ENCODE measurements at regions not wholly inside any gene's neighbourhood (a gene's known extent, or its start where the extent isn't known, plus 50 kb on each side); places are given as distances from the start of the nearest gene placed in this dataset.

DNA sequence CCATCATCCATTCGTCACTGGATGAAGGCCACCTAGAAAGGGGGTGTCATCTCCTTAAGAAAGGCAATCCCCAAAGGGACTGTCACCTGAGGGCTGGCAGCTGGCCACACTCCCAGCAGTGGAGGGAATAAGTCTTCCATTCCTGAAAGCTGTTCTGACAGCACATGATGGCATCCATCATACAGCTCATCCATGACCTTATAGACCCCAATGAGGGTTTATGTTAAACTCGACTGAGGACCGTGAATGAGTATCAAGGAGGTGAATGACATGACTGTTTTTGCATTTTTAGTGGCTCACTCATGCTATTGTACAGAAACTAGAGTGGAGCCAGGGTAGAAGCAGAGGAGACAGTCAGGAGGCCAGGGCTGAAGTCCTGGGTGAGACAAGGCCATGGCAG is 203.1 kb upstream of the CNR1 start:
- Mint-ChIP-seq H3K27me3 (peaks cover 7 to 41% (median 14%) of the 10 kb centered on the region in 5 donors), H3K36me3 (no peaks in the 10 kb centered on the region), H3K9me3 (peaks cover 0 to 6% (median 0%) of the 10 kb centered on the region in 9 donors), H3K27ac (no peak overlapping the region), H3K4me3 (no peak overlapping the region), H3K4me1 (no peaks in the 10 kb centered on the region)
- no peak for DNase-seq
- POLR2A ChIA-PET: no interaction called here
- no peak for ATAC-seq

GRCh38 chr6:88368071-88368787 is 202.1 kb upstream of the CNR1 start:
- no peak overlapping the region for H3K4me3 Mint-ChIP-seq
- no peak for ATAC-seq
- no peaks in the 10 kb centered on the region for H3K36me3 Mint-ChIP-seq
- POLR2A ChIA-PET: no interaction called here
- no peak for DNase-seq
- H3K27ac Mint-ChIP-seq: no peak overlapping the region
- H3K9me3 Mint-ChIP-seq: peaks cover 0 to 6% (median 0%) of the 10 kb centered on the region in 9 donors
- H3K27me3 Mint-ChIP-seq: peaks cover 7 to 40% (median 14%) of the 10 kb centered on the region in 5 donors
- H3K4me1 Mint-ChIP-seq: no peaks in the 10 kb centered on the region

DNA sequence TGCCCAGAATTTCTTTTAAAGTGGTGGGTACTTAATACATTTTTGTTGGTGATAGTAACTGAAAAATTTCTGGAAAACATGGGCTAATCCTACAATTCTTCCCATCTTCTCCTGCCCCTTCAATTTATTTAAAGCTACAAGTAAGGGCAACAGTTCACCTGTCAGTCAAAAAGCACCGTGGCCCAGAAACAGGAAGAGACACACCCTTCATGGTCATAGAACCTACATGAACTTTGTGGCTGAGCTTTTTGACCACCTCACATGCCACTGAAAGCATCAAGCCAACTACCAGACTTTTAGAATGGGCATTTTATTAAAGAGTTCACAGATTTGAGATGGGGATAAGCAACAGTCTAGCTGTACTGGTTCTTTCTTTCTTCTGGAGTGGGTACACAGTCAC is 201.1 kb upstream of the CNR1 start:
- no peak overlapping the region for H3K4me3 Mint-ChIP-seq
- H3K4me1 Mint-ChIP-seq: no peaks in the 10 kb centered on the region
- H3K27ac Mint-ChIP-seq: no peak overlapping the region
- DNase-seq (no peak), ATAC-seq (no peak)
- no peaks in the 10 kb centered on the region for H3K36me3 Mint-ChIP-seq
- H3K9me3 Mint-ChIP-seq: peaks cover 0 to 6% (median 0%) of the 10 kb centered on the region in 9 donors
- peaks cover 7 to 37% (median 16%) of the 10 kb centered on the region in 5 donors for H3K27me3 Mint-ChIP-seq
- POLR2A ChIA-PET: no interaction called here

GRCh38 chr6:88366672-88367071 is 200.5 kb upstream of the CNR1 start:
- Mint-ChIP-seq H3K4me1 (no peaks in the 10 kb centered on the region), H3K27me3 (peaks cover 7 to 32% (median 14%) of the 10 kb centered on the region in 5 donors), H3K27ac (no peak overlapping the region), H3K36me3 (no peaks in the 10 kb centered on the region), H3K4me3 (no peak overlapping the region), H3K9me3 (peaks cover 0 to 6% (median 0%) of the 10 kb centered on the region in 9 donors)
- DNase-seq (no peak), ATAC-seq (no peak)
- POLR2A ChIA-PET: no interaction called here

DNA sequence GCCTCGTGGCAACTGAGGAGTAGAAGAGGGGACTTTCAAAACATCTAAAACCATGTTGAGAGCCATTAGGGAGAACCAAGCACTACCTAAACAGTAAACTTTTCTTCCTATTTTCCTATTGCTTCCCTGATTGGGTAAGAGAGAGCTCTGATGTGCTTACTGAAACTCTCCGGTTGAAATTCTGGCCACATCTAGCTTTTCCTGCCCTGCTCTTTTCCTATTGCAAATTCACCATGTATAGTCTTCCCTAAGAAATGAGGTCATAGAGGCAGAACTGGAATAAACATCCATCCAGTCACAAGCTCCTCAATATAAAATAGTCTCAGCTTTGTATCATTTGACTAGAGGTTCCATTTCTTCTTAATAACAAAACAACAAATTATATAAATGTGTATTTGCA is 199.5 kb upstream of the CNR1 start:
- H3K4me3 Mint-ChIP-seq: no peak overlapping the region
- POLR2A ChIA-PET: no interaction called here
- no peak overlapping the region for H3K27ac Mint-ChIP-seq
- peaks cover 0 to 6% (median 0%) of the 10 kb centered on the region in 9 donors for H3K9me3 Mint-ChIP-seq
- peaks cover 6 to 32% (median 14%) of the 10 kb centered on the region in 5 donors for H3K27me3 Mint-ChIP-seq
- no peaks in the 10 kb centered on the region for H3K4me1 Mint-ChIP-seq
- no peak for ATAC-seq
- DNase-seq: no peak
- no peaks in the 10 kb centered on the region for H3K36me3 Mint-ChIP-seq

DNA sequence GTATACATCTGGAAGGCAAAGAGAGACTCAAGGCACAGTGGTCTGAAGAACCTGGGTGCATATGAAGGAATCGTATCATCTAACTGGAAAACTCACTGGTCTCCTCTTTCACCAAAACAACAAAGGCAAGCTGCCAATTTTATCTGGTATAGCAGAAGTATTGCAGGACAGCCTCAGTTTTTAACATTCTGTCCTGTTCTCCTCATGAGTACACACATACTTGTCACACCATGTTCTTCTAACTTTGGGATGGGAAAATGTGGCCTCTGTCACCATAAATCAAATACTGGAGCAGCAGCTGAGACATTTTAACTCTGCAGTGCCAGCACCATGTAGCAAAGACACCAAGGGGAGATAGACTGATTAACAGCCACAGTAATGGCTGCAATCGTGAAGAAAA is 199.1 kb upstream of the CNR1 start:
- Mint-ChIP-seq H3K4me1 (no peaks in the 10 kb centered on the region), H3K36me3 (no peaks in the 10 kb centered on the region), H3K27me3 (peaks cover 6 to 30% (median 14%) of the 10 kb centered on the region in 5 donors), H3K9me3 (peaks cover 0 to 6% (median 0%) of the 10 kb centered on the region in 9 donors), H3K27ac (no peak overlapping the region), H3K4me3 (no peak overlapping the region)
- POLR2A ChIA-PET: no interaction called here
- no peak for ATAC-seq
- DNase-seq: no peak

DNA sequence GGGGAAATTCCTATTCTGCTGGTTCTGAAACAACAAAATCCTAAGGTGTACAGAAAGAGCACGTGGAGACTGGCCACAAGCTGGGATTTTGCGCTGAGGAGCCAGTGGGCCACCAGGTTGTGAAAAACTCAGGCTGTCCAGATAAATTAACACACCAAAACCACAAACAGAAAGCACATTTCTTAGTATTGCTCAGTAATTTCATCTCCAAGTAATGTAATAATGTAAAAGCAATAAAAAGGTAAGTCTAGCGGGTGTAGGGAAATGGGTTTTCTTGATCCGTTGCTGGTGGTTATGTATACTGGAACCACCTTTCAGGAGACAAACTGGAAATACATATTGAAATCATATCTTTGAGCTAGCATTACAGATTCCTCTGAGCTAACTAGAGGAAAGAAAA is 195.6 kb upstream of the CNR1 start:
- ATAC-seq (no peak), DNase-seq (no peak)
- Mint-ChIP-seq H3K4me3 (no peak overlapping the region), H3K27ac (no peak overlapping the region), H3K4me1 (no peaks in the 10 kb centered on the region), H3K36me3 (no peaks in the 10 kb centered on the region), H3K9me3 (peaks cover 0 to 3% (median 0%) of the 10 kb centered on the region in 9 donors), H3K27me3 (peaks cover 0 to 11% (median 4%) of the 10 kb centered on the region in 5 donors)
- POLR2A ChIA-PET: no interaction called here

GRCh38 chr6:88361298-88361697 is 195.2 kb upstream of the CNR1 start:
- no peak overlapping the region for H3K27ac Mint-ChIP-seq
- ATAC-seq (no peak), DNase-seq (no peak)
- H3K36me3 Mint-ChIP-seq: no peaks in the 10 kb centered on the region
- H3K27me3 Mint-ChIP-seq: peaks cover 0 to 11% (median 4%) of the 10 kb centered on the region in 5 donors
- H3K9me3 Mint-ChIP-seq: peaks cover 0 to 3% (median 0%) of the 10 kb centered on the region in 9 donors
- no peaks in the 10 kb centered on the region for H3K4me1 Mint-ChIP-seq
- no peak overlapping the region for H3K4me3 Mint-ChIP-seq
- POLR2A ChIA-PET: no interaction called here

DNA sequence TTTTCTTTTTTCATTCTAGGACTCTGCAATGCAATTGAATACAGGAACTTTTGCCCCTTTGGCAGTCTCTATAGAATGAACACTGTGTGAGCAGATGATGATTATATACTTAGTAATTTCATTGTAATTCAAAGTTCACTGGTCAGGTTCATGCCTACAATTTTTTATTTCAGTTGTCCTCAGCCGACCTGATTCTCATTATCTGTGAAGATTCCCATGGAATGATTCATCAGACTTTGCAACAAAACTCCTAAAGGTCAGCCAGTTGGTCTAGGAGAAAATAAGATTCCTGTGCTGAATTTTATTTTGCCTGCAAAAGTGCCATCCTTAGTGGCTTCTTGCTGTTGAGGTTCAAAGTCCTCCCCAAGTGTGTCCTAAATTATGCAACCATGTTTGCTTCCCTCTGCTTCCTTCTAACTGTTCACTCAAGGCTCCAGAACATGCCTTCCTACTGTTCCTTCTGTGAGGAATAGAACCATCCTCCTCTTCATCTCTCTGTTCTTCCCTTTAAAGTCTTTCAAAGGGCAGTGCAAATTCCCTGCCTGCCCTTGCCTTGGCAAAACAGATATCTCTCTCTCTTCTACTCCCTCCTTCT is 194.2 kb upstream of the CNR1 start:
- Mint-ChIP-seq H3K9me3 (peaks cover 0 to 3% (median 0%) of the 10 kb centered on the region in 9 donors), H3K27ac (no peak overlapping the region), H3K4me1 (no peaks in the 10 kb centered on the region), H3K27me3 (peaks cover 0 to 2% (median 0%) of the 10 kb centered on the region in 5 donors), H3K4me3 (no peak overlapping the region), H3K36me3 (no peaks in the 10 kb centered on the region)
- POLR2A ChIA-PET: no interaction called here
- ATAC-seq (no peak), DNase-seq (no peak)

GRCh38 chr6:88359530-88360202 is 193.5 kb upstream of the CNR1 start:
- POLR2A ChIA-PET: no interaction called here
- H3K27ac Mint-ChIP-seq: no peak overlapping the region
- no peaks in the 10 kb centered on the region for H3K36me3 Mint-ChIP-seq
- DNase-seq: no peak
- peaks cover 0 to 9% (median 0%) of the 10 kb centered on the region in 9 donors for H3K9me3 Mint-ChIP-seq
- no peak overlapping the region for H3K4me3 Mint-ChIP-seq
- no peak for ATAC-seq
- peaks cover 0 to 2% (median 0%) of the 10 kb centered on the region in 5 donors for H3K27me3 Mint-ChIP-seq
- no peaks in the 10 kb centered on the region for H3K4me1 Mint-ChIP-seq

DNA sequence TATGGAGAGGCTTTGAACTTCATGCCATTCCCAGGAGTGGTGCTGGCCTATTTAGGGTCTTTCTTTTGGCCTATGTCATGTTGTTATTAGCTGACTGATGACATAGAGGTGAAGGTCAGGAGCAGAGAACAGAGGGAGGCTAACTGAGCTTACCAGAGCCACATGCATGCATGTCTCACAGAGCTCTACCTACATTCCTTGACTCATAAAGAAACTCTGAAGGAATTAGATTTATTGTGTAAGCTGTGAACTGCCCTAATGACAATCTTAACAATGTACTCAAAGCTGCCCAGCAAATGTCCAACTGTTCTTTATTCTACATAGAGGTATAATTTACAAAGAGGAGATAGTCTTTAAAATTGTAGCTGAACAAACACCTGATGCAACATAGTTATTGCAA is 192.7 kb upstream of the CNR1 start:
- no peak for ATAC-seq
- H3K4me1 Mint-ChIP-seq: no peaks in the 10 kb centered on the region
- H3K27ac Mint-ChIP-seq: no peak overlapping the region
- POLR2A ChIA-PET: no interaction called here
- H3K9me3 Mint-ChIP-seq: peaks cover 0 to 9% (median 0%) of the 10 kb centered on the region in 9 donors
- no peak for DNase-seq
- H3K36me3 Mint-ChIP-seq: no peaks in the 10 kb centered on the region
- no peak overlapping the region for H3K4me3 Mint-ChIP-seq
- H3K27me3 Mint-ChIP-seq: peaks cover 0 to 2% (median 0%) of the 10 kb centered on the region in 5 donors

- H3K9me3 Mint-ChIP-seq: peaks cover 0 to 9% (median 4%) of the 10 kb centered on the region in 9 donors
- no peak overlapping the region for H3K27ac Mint-ChIP-seq
- no peak overlapping the region for H3K4me3 Mint-ChIP-seq
- peaks cover 0 to 15% (median 3%) of the 10 kb centered on the region in 5 donors for H3K27me3 Mint-ChIP-seq
- no peaks in the 10 kb centered on the region for H3K36me3 Mint-ChIP-seq
- H3K4me1 Mint-ChIP-seq: no peaks in the 10 kb centered on the region
- ATAC-seq: no peak
- no peak for DNase-seq
- POLR2A ChIA-PET: no interaction called here
These were observed 183.4 kb upstream of the CNR1 start for GRCh38 chr6:88349511-88349910.

DNA sequence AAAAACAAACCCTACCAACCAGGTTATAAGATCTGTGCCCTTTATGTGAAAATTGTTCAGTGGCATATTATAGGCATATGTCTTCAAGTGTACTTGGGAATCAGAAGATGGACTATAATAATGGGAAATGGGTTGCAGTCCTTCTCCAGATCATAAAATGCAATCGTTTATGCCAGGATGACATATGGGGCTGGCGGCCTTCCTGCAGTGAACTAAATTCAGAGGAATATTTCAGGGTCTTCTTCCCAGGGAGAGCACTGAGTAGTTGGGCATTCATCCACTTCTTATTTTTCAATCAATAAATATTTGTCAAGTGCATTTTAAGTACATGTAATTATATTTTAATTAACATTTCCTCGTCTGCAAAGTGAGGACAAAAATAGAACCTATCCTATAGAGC is 176.2 kb upstream of the CNR1 start:
- Mint-ChIP-seq H3K9me3 (peaks cover 0 to 4% (median 0%) of the 10 kb centered on the region in 9 donors), H3K27ac (no peak overlapping the region), H3K36me3 (no peaks in the 10 kb centered on the region), H3K27me3 (peaks cover 0 to 15% (median 1%) of the 10 kb centered on the region in 5 donors), H3K4me1 (no peaks in the 10 kb centered on the region), H3K4me3 (no peak overlapping the region)
- POLR2A ChIA-PET: no interaction called here
- DNase-seq: no peak
- ATAC-seq: no peak
